HL-60 (cell line): ENCODE measurements at regions not wholly inside any gene's neighbourhood (a gene's known extent, or its start where the extent isn't known, plus 50 kb on each side); places are given as distances from the start of the nearest gene placed in this dataset.

Experiments
- GABPA ChIP-seq: IDR thresholded peaks from 2 replicates; pipeline ENCODE4 v1.6.1; 2012; ENCODE audit warnings: low read depth
- POLR2AphosphoS5 ChIP-seq: IDR thresholded peaks from 2 replicates; pipeline ENCODE4 v1.6.1; 2012; ENCODE audit warnings: low read depth
- TF ChIP-seq, protein P1 (sequence below): IDR thresholded peaks from one replicate; pipeline ENCODE4 v1.5.1; 2011; ENCODE audit warnings: low read length, control low read depth, inconsistent platforms; ENCODE audit not compliant: insufficient read depth
- TF ChIP-seq, protein P2 (sequence below): IDR thresholded peaks from 2 replicates; pipeline ENCODE4 v1.6.1; 2012; ENCODE audit warnings: low read depth; ENCODE audit not compliant: insufficient replicate concordance

DNA sequence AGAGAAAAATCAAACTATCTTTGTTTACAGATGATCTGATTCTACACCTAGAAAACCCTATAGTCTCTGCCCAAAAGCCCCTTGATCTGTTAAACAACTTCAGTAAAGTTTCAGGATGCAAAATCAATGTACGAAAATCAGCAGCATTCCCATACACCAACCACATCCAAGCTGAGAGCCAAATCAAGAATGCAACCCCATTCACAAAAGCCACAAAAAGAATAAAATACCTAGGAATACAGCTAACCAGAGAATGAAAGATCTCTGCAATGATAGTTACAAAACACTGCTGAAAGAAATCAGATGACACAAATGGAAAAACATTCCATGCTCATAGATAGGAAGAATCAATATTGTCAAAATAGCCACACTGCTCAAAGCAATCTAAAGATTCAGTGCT lies 265.7 kb downstream of the AEBP2 start:
- TF ChIP-seq GABPA (no peak), POLR2AphosphoS5 (no peak)
- TF ChIP-seq, protein P1, sequence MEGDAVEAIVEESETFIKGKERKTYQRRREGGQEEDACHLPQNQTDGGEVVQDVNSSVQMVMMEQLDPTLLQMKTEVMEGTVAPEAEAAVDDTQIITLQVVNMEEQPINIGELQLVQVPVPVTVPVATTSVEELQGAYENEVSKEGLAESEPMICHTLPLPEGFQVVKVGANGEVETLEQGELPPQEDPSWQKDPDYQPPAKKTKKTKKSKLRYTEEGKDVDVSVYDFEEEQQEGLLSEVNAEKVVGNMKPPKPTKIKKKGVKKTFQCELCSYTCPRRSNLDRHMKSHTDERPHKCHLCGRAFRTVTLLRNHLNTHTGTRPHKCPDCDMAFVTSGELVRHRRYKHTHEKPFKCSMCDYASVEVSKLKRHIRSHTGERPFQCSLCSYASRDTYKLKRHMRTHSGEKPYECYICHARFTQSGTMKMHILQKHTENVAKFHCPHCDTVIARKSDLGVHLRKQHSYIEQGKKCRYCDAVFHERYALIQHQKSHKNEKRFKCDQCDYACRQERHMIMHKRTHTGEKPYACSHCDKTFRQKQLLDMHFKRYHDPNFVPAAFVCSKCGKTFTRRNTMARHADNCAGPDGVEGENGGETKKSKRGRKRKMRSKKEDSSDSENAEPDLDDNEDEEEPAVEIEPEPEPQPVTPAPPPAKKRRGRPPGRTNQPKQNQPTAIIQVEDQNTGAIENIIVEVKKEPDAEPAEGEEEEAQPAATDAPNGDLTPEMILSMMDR, result no peak
- TF ChIP-seq, protein P2, sequence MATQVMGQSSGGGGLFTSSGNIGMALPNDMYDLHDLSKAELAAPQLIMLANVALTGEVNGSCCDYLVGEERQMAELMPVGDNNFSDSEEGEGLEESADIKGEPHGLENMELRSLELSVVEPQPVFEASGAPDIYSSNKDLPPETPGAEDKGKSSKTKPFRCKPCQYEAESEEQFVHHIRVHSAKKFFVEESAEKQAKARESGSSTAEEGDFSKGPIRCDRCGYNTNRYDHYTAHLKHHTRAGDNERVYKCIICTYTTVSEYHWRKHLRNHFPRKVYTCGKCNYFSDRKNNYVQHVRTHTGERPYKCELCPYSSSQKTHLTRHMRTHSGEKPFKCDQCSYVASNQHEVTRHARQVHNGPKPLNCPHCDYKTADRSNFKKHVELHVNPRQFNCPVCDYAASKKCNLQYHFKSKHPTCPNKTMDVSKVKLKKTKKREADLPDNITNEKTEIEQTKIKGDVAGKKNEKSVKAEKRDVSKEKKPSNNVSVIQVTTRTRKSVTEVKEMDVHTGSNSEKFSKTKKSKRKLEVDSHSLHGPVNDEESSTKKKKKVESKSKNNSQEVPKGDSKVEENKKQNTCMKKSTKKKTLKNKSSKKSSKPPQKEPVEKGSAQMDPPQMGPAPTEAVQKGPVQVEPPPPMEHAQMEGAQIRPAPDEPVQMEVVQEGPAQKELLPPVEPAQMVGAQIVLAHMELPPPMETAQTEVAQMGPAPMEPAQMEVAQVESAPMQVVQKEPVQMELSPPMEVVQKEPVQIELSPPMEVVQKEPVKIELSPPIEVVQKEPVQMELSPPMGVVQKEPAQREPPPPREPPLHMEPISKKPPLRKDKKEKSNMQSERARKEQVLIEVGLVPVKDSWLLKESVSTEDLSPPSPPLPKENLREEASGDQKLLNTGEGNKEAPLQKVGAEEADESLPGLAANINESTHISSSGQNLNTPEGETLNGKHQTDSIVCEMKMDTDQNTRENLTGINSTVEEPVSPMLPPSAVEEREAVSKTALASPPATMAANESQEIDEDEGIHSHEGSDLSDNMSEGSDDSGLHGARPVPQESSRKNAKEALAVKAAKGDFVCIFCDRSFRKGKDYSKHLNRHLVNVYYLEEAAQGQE, result no peak
